Panc1 (cell line): ENCODE measurements at regions not wholly inside any gene's neighbourhood (a gene's known extent, or its start where the extent isn't known, plus 50 kb on each side); places are given as distances from the start of the nearest gene placed in this dataset.

Experiments used
- ATAC-seq: fragments of 200-7000 bp; cut with Tn5 transposase; 2 replicates; pipeline ENCODE4 v1.9.1; 2020; ENCODE audit warnings: mild to moderate bottlenecking, moderate library complexity
- BruUV-seq: library from RNA; stranded (reverse); fragments of 400-500 nt; replicated peaks from 2 replicates; lab custom pipeline; 2021; lab: Mats Ljungman, UMichigan
- CTCF ChIA-PET: fragments of 300-600 bp; sonication (Branson Sonifier 250); formaldehyde crosslinking; loops from one replicate; lab custom pipeline; 2022; ENCODE audit warnings: antibody characterized with exemption; lab: Charles Lee
- POLR2A ChIA-PET: fragments of 300-600 bp; sonication (Branson Sonifier 250); formaldehyde crosslinking; loops from one replicate; lab custom pipeline; 2022; ENCODE audit warnings: antibody characterized with exemption; lab: Charles Lee
- DNase-seq: peaks from one replicate; pipeline ENCODE4 v3.0.0-alpha.2; 2010; ENCODE audit warnings: low read depth, low spot score
- H3K27ac ChIP-seq: 2 replicates; pipeline ENCODE4 v1.5.1; 2011; ENCODE audit warnings: mild to moderate bottlenecking, low read length, inconsistent platforms
- H3K27me3 ChIP-seq: fragments of 200-500 bp; sonication (Bioruptor generic); 2 replicates; pipeline ENCODE4 v1.6.0; 2014; ENCODE audit warnings: low read length, inconsistent platforms; ENCODE audit not compliant: control insufficient read depth, insufficient read depth
- H3K36me3 ChIP-seq: fragments of 200-500 bp; sonication (Bioruptor generic); 2 replicates; pipeline ENCODE4 v1.5.1; 2014; ENCODE audit warnings: inconsistent platforms, mild to moderate bottlenecking, low read length, moderate library complexity; ENCODE audit not compliant: control insufficient read depth, insufficient read depth
- H3K4me1 ChIP-seq: 2 replicates; pipeline ENCODE4 v1.5.1; 2011; ENCODE audit warnings: inconsistent platforms, mild to moderate bottlenecking, low read length, moderate library complexity; ENCODE audit not compliant: control insufficient read depth, insufficient read depth
- H3K4me3 ChIP-seq, 2 experiments: 2 replicates each; pipeline ENCODE4 v1.5.1; 2011 to 2012; ENCODE audit warnings: low read depth in 2 of 2, low read length in 2 of 2, mild to moderate bottlenecking in 2 of 2, inconsistent platforms in 1 of 2, moderate library complexity in 1 of 2
- H3K9me3 ChIP-seq: fragments of 200-500 bp; sonication (Bioruptor generic); 2 replicates; pipeline ENCODE4 v1.5.1; 2014; ENCODE audit warnings: low read depth, mild to moderate bottlenecking, inconsistent platforms, low read length, moderate library complexity; ENCODE audit not compliant: control insufficient read depth, insufficient read depth
- CTCF ChIP-seq: fragments of 450-650 bp; IDR thresholded peaks from 2 replicates; pipeline ENCODE4 v1.5.1; 2017; ENCODE audit warnings: mild to moderate bottlenecking
- POLR2AphosphoS5 ChIP-seq: IDR thresholded peaks from 2 replicates; pipeline ENCODE4 v1.6.1; 2012; ENCODE audit warnings: mild to moderate bottlenecking, low read depth, low read length, moderate library complexity
- REST ChIP-seq, 2 experiments: IDR thresholded peaks; 2 replicates each; pipeline ENCODE4 v1.6.1; 2011 to 2012; ENCODE audit warnings: low read depth in 2 of 2, control low read depth in 1 of 2, low read length in 1 of 2, mild to moderate bottlenecking in 1 of 2, moderate library complexity in 1 of 2; ENCODE audit not compliant: insufficient read depth in 1 of 2
- SIN3A ChIP-seq: IDR thresholded peaks from 2 replicates; pipeline ENCODE4 v1.6.1; 2012; ENCODE audit warnings: low read depth, mild to moderate bottlenecking, low read length, moderate library complexity, borderline replicate concordance; ENCODE audit not compliant: insufficient read depth
- TCF7L2 ChIP-seq: IDR thresholded peaks from 2 replicates; pipeline ENCODE4 v1.6.1; 2011; ENCODE audit warnings: mild to moderate bottlenecking, low read depth, low read length, inconsistent platforms
- in situ Hi-C: cut with HindIII; loops from 2 replicates; pipeline ENCODE4 v1.10.0; 2016; ENCODE audit warnings: low sequenced_read_pairs, low pct_unique_long_range_greater_than_20kb
- intact Hi-C: fragments of 100-400 bp; cut with micrococcal nuclease; formaldehyde crosslinking; loops from one replicate; pipeline ENCODE4 v1.10.0; 2022; ENCODE audit not compliant: unreplicated experiment

- no peaks in the 10 kb centered on the region for H3K27me3 ChIP-seq
- in situ Hi-C loops: no loop called here
- no peaks in the 10 kb centered on the region for H3K4me1 ChIP-seq
- no peak overlapping the region for H3K4me3 ChIP-seq
- no peak for TF ChIP-seq SIN3A
- TF ChIP-seq TCF7L2: no peak
- TF ChIP-seq REST (IDR thresholded peaks at IDR 0.05; ENCODE audit: insufficient read depth in 1 of 2, low read depth in 2 of 2, low read length in 1 of 2): no peak
- TF ChIP-seq POLR2AphosphoS5: no peak
- TF ChIP-seq CTCF: no peak
- ChIA-PET POLR2A (no interaction called here), CTCF (no interaction called here)
- DNase-seq: no peak
- no peak overlapping the region for H3K27ac ChIP-seq
- H3K9me3 ChIP-seq: no peaks in the 10 kb centered on the region
- ATAC-seq: no peak
- intact Hi-C loops: no loop called here
- BruUV-seq: no TSS peak
- no peaks in the 10 kb centered on the region for H3K36me3 ChIP-seq
Observed at GRCh38 chr5:115384587-115385375, 88.3 kb upstream of the CCDC112 start.

- H3K4me1 ChIP-seq: no peaks in the 10 kb centered on the region
- no peaks in the 10 kb centered on the region for H3K27me3 ChIP-seq
- DNase-seq (no peak), ATAC-seq (no peak)
- POLR2A ChIA-PET: no interaction called here
- in situ Hi-C loops (no loop called here), intact Hi-C loops (no loop called here)
- H3K36me3 ChIP-seq: no peaks in the 10 kb centered on the region
- CTCF ChIA-PET: no interaction called here
- no peak overlapping the region for H3K4me3 ChIP-seq
- BruUV-seq: no TSS peak
- TF ChIP-seq POLR2AphosphoS5 (no peak), TCF7L2 (no peak), SIN3A (no peak), REST (IDR thresholded peaks at IDR 0.05; ENCODE audit: insufficient read depth in 1 of 2, low read depth in 2 of 2, low read length in 1 of 2) (no peak), CTCF (no peak)
- H3K27ac ChIP-seq: no peak overlapping the region
- no peaks in the 10 kb centered on the region for H3K9me3 ChIP-seq
Observed at GRCh38 chr5:115382989-115383388, 86.5 kb upstream of the CCDC112 start.
